H1 (cell line): ENCODE measurements at regions not wholly inside any gene's neighbourhood (a gene's known extent, or its start where the extent isn't known, plus 50 kb on each side); places are given as distances from the start of the nearest gene placed in this dataset.

ENCODE experiments used
- CTCF ChIA-PET: fragments of 300-600 bp; sonication (Branson Sonifier 250); formaldehyde crosslinking; loops from one replicate; lab custom pipeline; 2021; ENCODE audit not compliant: partially characterized antibody; lab: Charles Lee
- POLR2A ChIA-PET: fragments of 300-600 bp; sonication (Branson Sonifier 250); formaldehyde crosslinking; loops from one replicate; lab custom pipeline; 2021; ENCODE audit warnings: inconsistent platforms; ENCODE audit not compliant: partially characterized antibody; lab: Charles Lee
- DNase-seq, 2 experiments: peaks; one replicate each; pipeline versions ENCODE4 v3.0.0 to v3.0.0-alpha.2; 2010 to 2022; ENCODE audit warnings: low spot score in 2 of 2, low read depth in 1 of 2, mixed read lengths in 1 of 2
- FAIRE-seq: peaks from 2 replicates; lab custom pipeline; 2011; peaks lifted over from hg19 to GRCh38; lab: Jason Lieb, UNC
- H2AFZ ChIP-seq: 2 replicates; pipeline ENCODE4 v1.8.1; 2012; ENCODE audit warnings: low read length, inconsistent platforms
- H2AK5ac ChIP-seq: 2 replicates; pipeline ENCODE4 v1.6.1; 2013; ENCODE audit warnings: low read depth, low read length
- H2BK120ac ChIP-seq: replicated peaks from 2 replicates; pipeline ENCODE3; 2013; ENCODE audit warnings: low read depth, low read length, inconsistent platforms
- H2BK12ac ChIP-seq: 2 replicates; pipeline ENCODE4 v1.6.1; 2013; ENCODE audit warnings: low read depth, low read length
- H2BK15ac ChIP-seq: 2 replicates; pipeline ENCODE4 v1.6.1; 2013; ENCODE audit warnings: low read length
- H2BK20ac ChIP-seq: 2 replicates; pipeline ENCODE4 v1.6.1; 2013; ENCODE audit warnings: low read length
- H2BK5ac ChIP-seq: 2 replicates; pipeline ENCODE4 v1.6.1; 2013; ENCODE audit warnings: low read depth, low read length
- H3K14ac ChIP-seq: 2 replicates; pipeline ENCODE4 v1.6.1; 2013; ENCODE audit warnings: inconsistent platforms; ENCODE audit not compliant: insufficient read length
- H3K18ac ChIP-seq: 2 replicates; pipeline ENCODE4 v1.6.1; 2013; ENCODE audit warnings: low read length; ENCODE audit errors: extremely low read depth
- H3K23ac ChIP-seq: 2 replicates; pipeline ENCODE4 v1.6.1; 2013; ENCODE audit warnings: inconsistent platforms; ENCODE audit not compliant: insufficient read length
- H3K23me2 ChIP-seq: 2 replicates; pipeline ENCODE4 v1.6.1; 2013; ENCODE audit warnings: low read depth, low read length
- H3K27ac ChIP-seq: 2 replicates; pipeline ENCODE4 v1.6.1; 2011; ENCODE audit warnings: low read depth, low read length, inconsistent platforms
- H3K27me3 ChIP-seq, 4 experiments: replicated peaks in 1 of 4; 1 replicate in 1 of 4; 2 replicates in 3 of 4; pipeline versions ENCODE4 v1.6.1 to v1.8.1; 2011 to 2013; ENCODE audit warnings: low read length in 3 of 4, mild to moderate bottlenecking in 3 of 4, inconsistent platforms in 2 of 4, mixed read lengths in 2 of 4, moderate library complexity in 1 of 4; ENCODE audit not compliant: control insufficient read depth in 3 of 4, insufficient read depth in 3 of 4; ENCODE audit errors: extremely low read depth in 1 of 4
- H3K36me3 ChIP-seq, 4 experiments: 2 replicates each; pipeline versions ENCODE4 v1.6.1 to v1.8.1; 2011 to 2013; ENCODE audit warnings: mild to moderate bottlenecking in 4 of 4, low read length in 3 of 4, moderate library complexity in 2 of 4, control low read depth in 1 of 4, inconsistent platforms in 1 of 4; ENCODE audit not compliant: insufficient read depth in 4 of 4, control insufficient read depth in 2 of 4
- H3K4ac ChIP-seq: replicated peaks from 2 replicates; pipeline ENCODE3; 2013; ENCODE audit warnings: low read length, low read depth, mixed read lengths, inconsistent platforms; ENCODE audit not compliant: insufficient read length
- H3K4me1 ChIP-seq, 4 experiments: replicated peaks in 1 of 4; 1 replicate in 1 of 4; 2 replicates in 3 of 4; pipeline versions ENCODE4 v1.6.1 to v1.8.1; 2011 to 2013; ENCODE audit warnings: low read length in 3 of 4, inconsistent platforms in 2 of 4, mixed read lengths in 1 of 4; ENCODE audit not compliant: insufficient read depth in 4 of 4, control insufficient read depth in 3 of 4
- H3K4me2 ChIP-seq, 2 experiments: 2 replicates each; pipeline versions ENCODE4 v1.6.1 to v1.8.1; 2011 to 2013; ENCODE audit warnings: low read depth in 2 of 2, low read length in 2 of 2, control low read depth in 1 of 2, inconsistent platforms in 1 of 2, mild to moderate bottlenecking in 1 of 2; ENCODE audit not compliant: insufficient read depth in 1 of 2
- H3K4me3 ChIP-seq, 4 experiments: fragments of 200-600, 300-600 bp in 1 of 4; sonication (generic), shearing (Covaris generic), sonication (Bioruptor Twin) in 1 of 4; 2 replicates each; pipeline versions ENCODE4 v1.5.1 to v1.8.1; 2011 to 2016; ENCODE audit warnings: low read length in 4 of 4, low read depth in 3 of 4, control low read depth in 2 of 4, inconsistent platforms in 2 of 4, mild to moderate bottlenecking in 2 of 4, mixed read lengths in 1 of 4, moderate library complexity in 1 of 4; ENCODE audit not compliant: insufficient read depth in 2 of 4; ENCODE audit errors: extremely low read depth in 1 of 4
- H3K56ac ChIP-seq: replicated peaks from 2 replicates; pipeline ENCODE3; 2013; ENCODE audit warnings: low read depth, mild to moderate bottlenecking, mixed read lengths, low read length, inconsistent platforms; ENCODE audit not compliant: insufficient read length
- H3K79me1 ChIP-seq: 2 replicates; pipeline ENCODE4 v1.6.1; 2013; ENCODE audit warnings: low read depth, low read length, control low read depth
- H3K79me2 ChIP-seq, 2 experiments: 2 replicates each; pipeline versions ENCODE4 v1.6.1 to v1.8.1; 2012 to 2013; ENCODE audit warnings: low read length in 2 of 2, mild to moderate bottlenecking in 2 of 2, inconsistent platforms in 1 of 2; ENCODE audit not compliant: insufficient read depth in 2 of 2, control insufficient read depth in 1 of 2
- H3K9ac ChIP-seq, 4 experiments: replicated peaks in 1 of 4; 1 replicate in 1 of 4; 2 replicates in 3 of 4; pipeline versions ENCODE4 v1.6.1 to v1.8.1; 2011 to 2013; ENCODE audit warnings: low read depth in 3 of 4, low read length in 3 of 4, control low read depth in 2 of 4, mild to moderate bottlenecking in 2 of 4, moderate library complexity in 2 of 4, inconsistent platforms in 1 of 4; ENCODE audit errors: extremely low read depth in 1 of 4
- H3K9me3 ChIP-seq, 2 experiments: 2 replicates each; pipeline versions ENCODE4 v1.6.1 to v1.8.1; 2012 to 2013; ENCODE audit warnings: mild to moderate bottlenecking in 2 of 2, moderate library complexity in 2 of 2, control low read depth in 1 of 2, inconsistent platforms in 1 of 2, low read depth in 1 of 2, low read length in 1 of 2, mixed read lengths in 1 of 2; ENCODE audit not compliant: insufficient read depth in 2 of 2
- H4K20me1 ChIP-seq, 2 experiments: replicated peaks in 1 of 2; 2 replicates each; pipeline versions ENCODE3 to v1.8.1; 2011 to 2013; ENCODE audit warnings: inconsistent platforms in 2 of 2, low read length in 2 of 2, mild to moderate bottlenecking in 1 of 2; ENCODE audit not compliant: insufficient read depth in 2 of 2, control insufficient read depth in 1 of 2
- H4K5ac ChIP-seq: 2 replicates; pipeline ENCODE4 v1.6.1; 2013; ENCODE audit warnings: low read length, low read depth, mixed read lengths, inconsistent platforms; ENCODE audit not compliant: insufficient read length
- H4K8ac ChIP-seq: 2 replicates; pipeline ENCODE4 v1.8.0; 2013; ENCODE audit warnings: mild to moderate bottlenecking, moderate library complexity, low read length, inconsistent platforms; ENCODE audit not compliant: insufficient read depth; ENCODE audit errors: extremely low read depth
- H4K91ac ChIP-seq: replicated peaks from 2 replicates; pipeline ENCODE3; 2013; ENCODE audit warnings: low read length, mixed read lengths, inconsistent platforms; ENCODE audit not compliant: insufficient read length
- ASH2L ChIP-seq: fragments of 200-600, 300-600 bp; sonication (generic); IDR thresholded peaks from one replicate; pipeline ENCODE4 v1.7.1; 2017; ENCODE audit warnings: low read length
- BACH1 ChIP-seq: IDR thresholded peaks from 2 replicates; pipeline ENCODE4 v1.6.1; 2012; ENCODE audit warnings: low read length, improper control_type of control experiment
- CEBPB ChIP-seq: IDR thresholded peaks from 2 replicates; pipeline ENCODE4 v1.6.1; 2012; ENCODE audit warnings: low read depth, low read length
- CHD2 ChIP-seq: IDR thresholded peaks from 2 replicates; pipeline ENCODE4 v1.6.1; 2012; ENCODE audit warnings: low read length, improper control_type of control experiment
- GABPA ChIP-seq: IDR thresholded peaks from 2 replicates; pipeline ENCODE4 v1.6.1; 2011; ENCODE audit warnings: mild to moderate bottlenecking, low read length, moderate library complexity, borderline replicate concordance; ENCODE audit not compliant: insufficient read depth
- HDAC2 ChIP-seq, 2 experiments: fragments of 300-600 bp in 1 of 2; sonication (generic) in 1 of 2; IDR thresholded peaks; 2 replicates each; pipeline ENCODE4 v1.6.1; 2011 to 2012; ENCODE audit warnings: low read depth in 2 of 2, low read length in 2 of 2, mild to moderate bottlenecking in 2 of 2, moderate library complexity in 2 of 2, borderline replicate concordance in 1 of 2, inconsistent platforms in 1 of 2
- KDM1A ChIP-seq: fragments of 200-600, 300-600 bp; sonication (generic); IDR thresholded peaks from 2 replicates; pipeline ENCODE4 v1.7.1; 2016; ENCODE audit warnings: mild to moderate bottlenecking, low read length, borderline replicate concordance
- KDM5A ChIP-seq: fragments of 200-600 bp; IDR thresholded peaks from 2 replicates; pipeline ENCODE4 v1.7.1; 2012; ENCODE audit warnings: mild to moderate bottlenecking, low read length, inconsistent platforms, mixed read lengths
- RNF2 ChIP-seq: fragments of 200-900, 300-1000 bp; sonication (generic); IDR thresholded peaks from 2 replicates; pipeline ENCODE4 v1.7.1; 2016; ENCODE audit warnings: borderline replicate concordance, low read depth, mild to moderate bottlenecking, antibody characterized with exemption, low read length; ENCODE audit not compliant: poor library complexity, severe bottlenecking; ENCODE audit errors: missing control alignments
- TAF1 ChIP-seq: IDR thresholded peaks from 2 replicates; pipeline ENCODE4 v1.6.1; 2011; ENCODE audit warnings: mild to moderate bottlenecking, low read depth, low read length
- TAF7 ChIP-seq: optimal IDR thresholded peaks from 2 replicates; pipeline ENCODE3; 2011; ENCODE audit warnings: low read depth, mild to moderate bottlenecking, inconsistent platforms, low read length, moderate library complexity, borderline replicate concordance
- YY1 ChIP-seq: IDR thresholded peaks from 2 replicates; pipeline ENCODE4 v1.6.1; 2011; ENCODE audit warnings: low read depth, mild to moderate bottlenecking, low read length
- WGBS, 2 experiments: shearing (Covaris generic) in 1 of 2; methylation state at CpG; one replicate each; pipeline versions ENCODE4 v1.1.6 to v1.1.7; 2013 to 2015; ENCODE audit warnings: low lambda C conversion rate in 2 of 2, mixed read lengths in 2 of 2, inconsistent platforms in 1 of 2, low coverage in 1 of 2, missing lambda C conversion rate in 1 of 2; ENCODE audit not compliant: insufficient replicate concordance in 2 of 2, insufficient coverage in 1 of 2, insufficient read length in 1 of 2; ENCODE audit errors: extremely low coverage in 1 of 2, missing lambda C conversion rate in 1 of 2; 5-methylcytosine and 5-hydroxymethylcytosine counted together

- no peak overlapping the region for H2BK12ac ChIP-seq
- no peaks in the 10 kb centered on the region for H4K20me1 ChIP-seq
- H3K23me2 ChIP-seq: no peaks in the 10 kb centered on the region
- H3K56ac ChIP-seq: no peak overlapping the region
- no peak overlapping the region for H3K4me2 ChIP-seq
- no peak overlapping the region for H2BK5ac ChIP-seq
- TF ChIP-seq BACH1 (no peak), CHD2 (no peak), GABPA (no peak), CEBPB (no peak), TAF1 (no peak), KDM5A (no peak), ASH2L (no peak), HDAC2 (IDR thresholded peaks at IDR 0.05; ENCODE audit: borderline replicate concordance in 1 of 2, low read depth in 2 of 2, low read length in 2 of 2) (no peak), RNF2 (no peak), YY1 (no peak), KDM1A (no peak), TAF7 (no peak)
- H2AFZ ChIP-seq: no peak overlapping the region
- no peaks in the 10 kb centered on the region for H3K79me1 ChIP-seq
- DNase-seq (no peak), FAIRE-seq (no peak)
- no peak overlapping the region for H3K9ac ChIP-seq
- H3K4ac ChIP-seq: no peak overlapping the region
- H4K91ac ChIP-seq: no peak overlapping the region
- no peaks in the 10 kb centered on the region for H3K4me1 ChIP-seq
- WGBS, 2 experiments: 86% methylated on average over 13 of the region's 13 CpGs; no CpG with 5 or more reads in 1 of the 2 experiments
- no peak overlapping the region for H3K14ac ChIP-seq
- ChIA-PET POLR2A (no interaction called here), CTCF (interaction anchor here (0.7 to 1.6 kb wide), 2 partner anchors 40 to 140 kb away, joined by 3 read pairs; no protein-coding TSS in a partner anchor)
- H3K18ac ChIP-seq: no peak overlapping the region
- no peaks in the 10 kb centered on the region for H3K79me2 ChIP-seq
- no peak overlapping the region for H2BK20ac ChIP-seq
- H3K36me3 ChIP-seq: no peaks in the 10 kb centered on the region
- no peak overlapping the region for H2BK15ac ChIP-seq
- no peak overlapping the region for H3K27ac ChIP-seq
- H2BK120ac ChIP-seq: no peak overlapping the region
- no peak overlapping the region for H4K8ac ChIP-seq
- no peak overlapping the region for H4K5ac ChIP-seq
- H3K27me3 ChIP-seq: no peaks in the 10 kb centered on the region
- no peak overlapping the region for H3K4me3 ChIP-seq
- peaks cover 6 to 16% of the 10 kb centered on the region in 2 experiments for H3K9me3 ChIP-seq
- H2AK5ac ChIP-seq: no peak overlapping the region
- H3K23ac ChIP-seq: no peak overlapping the region
Observed at GRCh38 chr6:169366258-169366901, 112.7 kb upstream of the THBS2 start.
